ENCODE measurements at regions not wholly inside any gene's neighbourhood (a gene's known extent, or its start where the extent isn't known, plus 50 kb on each side); places are given as distances from the start of the nearest gene placed in this dataset.

GRCh38 chr2:173830170-173830569, 135.0 kb downstream of the SP3 start:
- no peak for DNase-seq

- no peak for DNase-seq
Measured at GRCh38 chr2:173831312-173832229, 133.6 kb downstream of the SP3 start.

DNA sequence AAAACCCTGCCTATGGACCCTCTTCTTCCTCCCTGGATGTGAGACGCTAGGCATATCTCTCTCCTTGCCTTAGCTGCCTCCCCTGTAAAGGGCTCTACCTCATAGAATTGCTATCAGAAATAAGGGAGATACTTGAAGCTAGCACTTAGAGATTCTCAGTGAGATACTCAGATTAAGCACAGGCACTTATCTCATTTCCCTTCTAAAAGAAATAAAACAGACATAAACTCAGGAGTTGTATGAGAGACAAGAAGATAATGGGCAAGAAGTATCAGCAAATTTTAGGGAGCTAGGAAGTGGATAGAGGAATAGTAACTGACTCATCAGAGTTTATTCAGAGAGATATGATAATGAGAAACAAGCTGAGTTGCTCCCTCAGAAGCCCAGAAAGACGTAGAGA, 131.0 kb downstream of the SP3 start:
- DNase-seq: no peak

DNA sequence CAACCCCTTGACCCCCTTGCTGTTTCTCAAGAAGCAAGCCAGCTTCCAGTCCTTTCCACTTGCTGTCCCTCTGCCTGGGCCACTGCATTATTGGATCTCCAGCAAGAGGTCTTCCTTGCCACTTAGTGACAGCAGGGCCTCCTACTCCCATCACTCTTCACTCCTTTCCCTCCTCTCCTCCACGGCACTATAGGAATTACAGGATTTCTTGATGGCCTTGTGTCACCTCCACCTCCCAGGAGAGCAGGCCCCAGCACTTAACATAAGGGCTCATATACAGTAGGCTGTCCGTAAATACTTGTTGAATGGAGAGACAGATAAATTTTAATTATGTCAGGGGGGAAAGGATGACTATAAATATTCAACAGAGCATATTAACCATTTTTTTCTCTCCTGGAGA, 129.4 kb downstream of the SP3 start:
- DNase-seq: no peak

GRCh38 chr2:173841110-173841509, 124.1 kb downstream of the SP3 start:
- no peak for DNase-seq

DNA sequence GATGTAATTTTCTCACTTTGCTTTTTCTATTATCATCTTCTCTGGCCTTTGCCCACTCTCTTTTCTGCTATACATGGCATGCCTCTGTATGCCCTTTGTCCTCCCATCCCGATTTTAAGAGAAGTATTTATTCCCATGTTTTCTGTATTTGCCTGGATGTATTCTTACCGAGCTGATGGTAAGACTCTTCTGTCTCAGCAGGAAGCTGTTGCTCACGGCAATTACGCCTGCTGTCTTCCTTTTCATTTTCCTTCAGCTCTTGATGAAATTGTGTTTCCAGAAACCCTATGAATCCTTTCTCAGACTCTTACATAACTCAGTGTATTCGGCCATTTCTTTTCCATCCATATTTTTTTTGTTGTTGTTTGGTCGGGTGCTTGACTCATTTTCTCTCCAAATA, 121.6 kb downstream of the SP3 start:
- no peak for DNase-seq

DNA sequence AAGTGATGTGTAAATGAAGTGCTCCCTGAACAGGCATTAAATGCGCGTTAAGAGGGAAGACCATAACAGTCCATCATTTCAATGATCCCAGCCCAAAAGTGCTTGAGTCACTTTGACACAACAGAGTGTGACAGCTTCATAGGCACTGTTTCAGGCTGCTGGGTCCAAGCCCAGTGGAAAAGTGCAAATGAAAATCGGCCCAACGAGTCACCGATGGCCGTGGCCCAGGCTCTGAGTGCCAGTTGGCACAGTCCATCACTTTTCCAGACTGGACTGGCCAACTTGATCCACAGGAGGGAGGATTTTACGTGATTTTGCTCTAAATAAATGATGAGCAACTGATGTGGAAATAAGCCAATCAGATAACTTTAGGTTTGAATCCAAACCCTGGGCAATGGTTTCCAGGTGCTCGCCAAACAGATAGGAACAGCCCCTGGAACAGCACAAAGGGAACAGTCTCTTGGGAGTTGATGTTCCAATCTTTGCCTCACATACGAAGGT, 114.0 kb downstream of the SP3 start:
- no peak for DNase-seq

GRCh38 chr2:173854141-173854540, 111.0 kb downstream of the SP3 start:
- no peak for DNase-seq

DNA sequence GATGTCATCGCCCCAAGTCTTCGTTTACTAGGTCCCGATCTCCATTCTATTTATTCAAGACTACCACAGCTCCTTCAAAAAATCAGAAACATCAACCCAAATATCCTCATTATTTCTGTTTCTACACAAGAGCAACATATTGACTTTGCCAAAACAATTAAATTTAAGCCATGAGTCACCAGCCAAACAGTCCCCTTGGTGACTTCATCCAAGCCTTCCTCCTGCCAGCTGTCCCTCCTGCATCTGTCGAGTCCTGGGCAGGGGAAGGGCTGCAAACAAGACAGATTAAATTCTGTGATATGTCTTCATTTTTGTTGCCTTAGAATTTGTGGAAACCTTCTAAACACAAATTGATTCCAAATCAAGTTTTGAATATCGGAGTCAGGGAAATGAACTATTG, 110.3 kb downstream of the SP3 start:
- no peak for DNase-seq

- no peak for DNase-seq
Measured at GRCh38 chr2:173855661-173856060, 109.5 kb downstream of the SP3 start.
